ENCODE measurements at regions not wholly inside any gene's neighbourhood (a gene's known extent, or its start where the extent isn't known, plus 50 kb on each side); places are given as distances from the start of the nearest gene placed in this dataset.

- Histone ChIP-seq H3F3A (ENCODE audit: insufficient read depth, low read length, poor library complexity, severe bottlenecking) (no peaks in the 10 kb centered on the region), H2AFZ (ENCODE audit: low read depth, low read length) (no peak overlapping the region)
- TF ChIP-seq POLR2AphosphoS5 (IDR thresholded peaks at IDR 0.05) (no peak), MXI1 (conservative IDR thresholded peaks at IDR 0.05; ENCODE audit: poor library complexity, severe bottlenecking) (no peak), RAD21 (conservative IDR thresholded peaks at IDR 0.05) (no peak), REST (IDR thresholded peaks at IDR 0.05; ENCODE audit: borderline replicate concordance) (no peak), SMC3 (conservative IDR thresholded peaks at IDR 0.05; ENCODE audit: poor library complexity) (no peak), TAF1 (IDR thresholded peaks at IDR 0.05; ENCODE audit: low read depth) (no peak), EP300 (conservative IDR thresholded peaks at IDR 0.05; ENCODE audit: poor library complexity, severe bottlenecking) (no peak), EZH2 (IDR thresholded peaks at IDR 0.05; ENCODE audit: borderline replicate concordance, insufficient read depth, low read length, poor library complexity, severe bottlenecking) (no peak)
- TF ChIP-seq, protein P1, sequence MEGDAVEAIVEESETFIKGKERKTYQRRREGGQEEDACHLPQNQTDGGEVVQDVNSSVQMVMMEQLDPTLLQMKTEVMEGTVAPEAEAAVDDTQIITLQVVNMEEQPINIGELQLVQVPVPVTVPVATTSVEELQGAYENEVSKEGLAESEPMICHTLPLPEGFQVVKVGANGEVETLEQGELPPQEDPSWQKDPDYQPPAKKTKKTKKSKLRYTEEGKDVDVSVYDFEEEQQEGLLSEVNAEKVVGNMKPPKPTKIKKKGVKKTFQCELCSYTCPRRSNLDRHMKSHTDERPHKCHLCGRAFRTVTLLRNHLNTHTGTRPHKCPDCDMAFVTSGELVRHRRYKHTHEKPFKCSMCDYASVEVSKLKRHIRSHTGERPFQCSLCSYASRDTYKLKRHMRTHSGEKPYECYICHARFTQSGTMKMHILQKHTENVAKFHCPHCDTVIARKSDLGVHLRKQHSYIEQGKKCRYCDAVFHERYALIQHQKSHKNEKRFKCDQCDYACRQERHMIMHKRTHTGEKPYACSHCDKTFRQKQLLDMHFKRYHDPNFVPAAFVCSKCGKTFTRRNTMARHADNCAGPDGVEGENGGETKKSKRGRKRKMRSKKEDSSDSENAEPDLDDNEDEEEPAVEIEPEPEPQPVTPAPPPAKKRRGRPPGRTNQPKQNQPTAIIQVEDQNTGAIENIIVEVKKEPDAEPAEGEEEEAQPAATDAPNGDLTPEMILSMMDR (IDR thresholded peaks at IDR 0.05; ENCODE audit: poor library complexity, severe bottlenecking): no peak
Measured at GRCh38 chr20:22711971-22712755, 127.8 kb upstream of the FOXA2 start.

GRCh38 chr20:22716821-22717351, 132.5 kb upstream of the FOXA2 start:
- Histone ChIP-seq H3K79me2 (replicated peaks; ENCODE audit: insufficient read depth, low read length) (no peaks in the 10 kb centered on the region), H3K9me3 (ENCODE audit: low read length) (no peaks in the 10 kb centered on the region), H3K4me2 (ENCODE audit: low read length) (no peak overlapping the region), H3K4me3 (ENCODE audit: low read length) (no peak overlapping the region), H3K9ac (ENCODE audit: low read length) (no peak overlapping the region), H3K36me3 (ENCODE audit: insufficient read depth, low read length) (no peaks in the 10 kb centered on the region), H3K27me3 (ENCODE audit: insufficient read depth, low read depth, low read length) (no peaks in the 10 kb centered on the region), H4K20me1 (ENCODE audit: insufficient read depth) (no peaks in the 10 kb centered on the region), H3K27ac (ENCODE audit: low read length) (no peak overlapping the region), H2AFZ (ENCODE audit: low read depth, low read length) (no peak overlapping the region), H3K9me2 (ENCODE audit: insufficient read depth, low read length) (no peaks in the 10 kb centered on the region), H3F3A (ENCODE audit: insufficient read depth, low read length, poor library complexity, severe bottlenecking) (no peaks in the 10 kb centered on the region)
- TF ChIP-seq POLR2AphosphoS5 (IDR thresholded peaks at IDR 0.05) (no peak), SMC3 (conservative IDR thresholded peaks at IDR 0.05; ENCODE audit: poor library complexity) (no peak), EP300 (conservative IDR thresholded peaks at IDR 0.05; ENCODE audit: poor library complexity, severe bottlenecking) (no peak), MXI1 (conservative IDR thresholded peaks at IDR 0.05; ENCODE audit: poor library complexity, severe bottlenecking) (no peak), EZH2 (IDR thresholded peaks at IDR 0.05; ENCODE audit: borderline replicate concordance, insufficient read depth, low read length, poor library complexity, severe bottlenecking) (no peak), REST (IDR thresholded peaks at IDR 0.05; ENCODE audit: borderline replicate concordance) (no peak), RAD21 (conservative IDR thresholded peaks at IDR 0.05) (no peak), TAF1 (IDR thresholded peaks at IDR 0.05; ENCODE audit: low read depth) (no peak)
- TF ChIP-seq, protein P1 (IDR thresholded peaks at IDR 0.05; ENCODE audit: poor library complexity, severe bottlenecking): no peak

More at GRCh38 chr20:22711971-22712755, 127.8 kb upstream of the FOXA2 start:
- H3K9me2 ChIP-seq (ENCODE audit: insufficient read depth, low read length): no peaks in the 10 kb centered on the region
- no peaks in the 10 kb centered on the region for H3K36me3 ChIP-seq (ENCODE audit: insufficient read depth, low read length)
- H3K9me3 ChIP-seq (ENCODE audit: low read length): no peaks in the 10 kb centered on the region
- H3K27me3 ChIP-seq (ENCODE audit: insufficient read depth, low read depth, low read length): no peaks in the 10 kb centered on the region
- no peaks in the 10 kb centered on the region for H4K20me1 ChIP-seq (ENCODE audit: insufficient read depth)
- no peak overlapping the region for H3K4me2 ChIP-seq (ENCODE audit: low read length)
- H3K79me2 ChIP-seq (replicated peaks; ENCODE audit: insufficient read depth, low read length): no peaks in the 10 kb centered on the region
- H3K9ac ChIP-seq (ENCODE audit: low read length): no peak overlapping the region
- H3K4me3 ChIP-seq (ENCODE audit: low read length): no peak overlapping the region
- no peak overlapping the region for H3K27ac ChIP-seq (ENCODE audit: low read length)

All from neural cell (in vitro differentiated cells).